ENCODE measurements at regions not wholly inside any gene's neighbourhood (a gene's known extent, or its start where the extent isn't known, plus 50 kb on each side); places are given as distances from the start of the nearest gene placed in this dataset.
A peak's percentile ranks its signal among the peaks of the same experiment; 100 is the strongest.
"Not testable (repeated sequence)": the region's sequence is repeated elsewhere in the genome, so short reads cannot be mapped to it uniquely, and the experiment has no call there.

DNA sequence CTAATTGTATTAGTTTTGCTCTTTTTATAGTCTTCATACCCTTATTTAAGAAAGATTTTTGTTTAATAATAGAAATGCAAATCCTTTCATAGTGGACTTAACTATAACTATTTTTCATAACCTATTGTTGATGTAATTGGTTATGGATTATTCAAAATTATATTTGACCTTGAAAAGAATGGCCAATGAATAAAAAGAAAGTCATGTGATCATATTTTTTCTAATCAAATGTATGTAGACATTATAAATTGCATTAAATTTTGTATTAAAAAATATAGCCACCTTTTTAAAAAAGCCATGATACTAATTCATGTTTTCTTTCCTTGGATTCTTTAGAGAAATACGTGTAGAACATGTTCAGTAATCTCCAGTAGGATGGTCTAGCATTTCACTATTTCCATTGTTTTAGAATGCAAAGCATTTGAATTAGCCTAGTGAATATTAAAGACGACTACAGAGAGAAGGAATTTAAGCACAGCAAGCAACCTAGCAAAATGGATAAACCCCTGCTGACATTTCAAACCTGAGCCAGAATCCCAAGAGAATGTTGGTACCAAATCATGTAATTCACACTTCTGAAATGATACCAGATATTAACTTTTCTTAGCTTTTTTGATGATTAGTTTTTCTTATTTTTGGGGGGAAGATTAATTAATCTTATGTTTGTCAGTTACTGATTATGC, 1297.4 kb upstream of the MIR17HG start:
- no peak for DNase-seq

DNA sequence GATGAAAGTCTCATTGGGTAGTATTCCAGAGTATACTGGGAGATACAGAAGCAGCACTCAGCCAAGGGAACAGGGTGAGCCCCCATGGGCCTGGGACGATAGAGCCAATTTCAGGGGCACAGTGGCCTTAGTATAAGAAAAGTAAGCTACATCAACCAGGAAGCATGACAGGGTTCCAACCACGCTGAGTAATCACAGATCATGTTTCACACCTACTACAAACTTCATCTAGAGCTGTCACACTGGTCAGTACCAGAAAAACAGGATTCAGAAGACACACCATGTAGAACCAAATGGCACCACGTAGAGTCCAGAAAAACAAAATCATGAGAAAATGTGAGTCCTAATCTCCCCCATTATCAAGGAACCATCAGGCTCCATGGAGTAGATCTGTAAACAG, 1292.4 kb upstream of the MIR17HG start:
- no peak for DNase-seq

DNA sequence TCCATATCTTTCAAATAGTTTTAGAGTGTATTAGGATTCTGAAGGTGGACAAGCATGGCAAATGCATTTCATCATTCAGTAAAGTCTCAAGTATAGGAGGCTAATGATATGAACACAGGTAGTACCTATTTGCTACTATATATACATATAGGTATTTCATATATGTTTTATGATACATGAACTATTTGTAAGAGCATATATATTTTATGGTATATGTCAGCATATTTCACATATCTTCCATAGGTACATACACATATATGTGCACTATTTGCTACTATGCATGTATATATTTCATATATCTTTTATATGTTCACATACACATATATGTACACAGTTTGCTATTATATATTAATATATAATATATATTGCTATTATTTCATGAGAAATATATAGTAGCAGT, 1291.7 kb upstream of the MIR17HG start:
- no peak for DNase-seq

- DNase-seq, result not testable (repeated sequence)
Observed at GRCh38 chr13:90064226-90064625, 1283.3 kb upstream of the MIR17HG start.

DNA sequence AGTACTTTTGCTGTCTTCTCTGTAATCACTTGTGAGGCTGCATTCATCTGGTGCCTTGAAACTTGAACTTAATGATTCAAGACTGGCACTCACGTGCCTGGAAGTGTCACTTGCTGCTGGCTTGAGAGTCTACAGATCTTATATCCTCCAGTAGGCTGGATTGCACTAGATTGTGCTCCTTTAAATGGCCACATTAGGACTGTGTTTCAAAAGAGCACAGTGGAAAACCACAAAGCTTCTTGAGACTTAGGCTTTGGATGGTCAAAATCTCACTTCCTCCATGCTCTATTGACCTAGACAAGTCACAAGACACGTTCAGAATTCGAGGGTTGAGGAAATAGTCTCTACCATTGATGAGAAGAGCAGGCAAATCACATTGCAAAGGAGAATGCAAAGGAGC, 1278.8 kb upstream of the MIR17HG start:
- no peak for DNase-seq

DNA sequence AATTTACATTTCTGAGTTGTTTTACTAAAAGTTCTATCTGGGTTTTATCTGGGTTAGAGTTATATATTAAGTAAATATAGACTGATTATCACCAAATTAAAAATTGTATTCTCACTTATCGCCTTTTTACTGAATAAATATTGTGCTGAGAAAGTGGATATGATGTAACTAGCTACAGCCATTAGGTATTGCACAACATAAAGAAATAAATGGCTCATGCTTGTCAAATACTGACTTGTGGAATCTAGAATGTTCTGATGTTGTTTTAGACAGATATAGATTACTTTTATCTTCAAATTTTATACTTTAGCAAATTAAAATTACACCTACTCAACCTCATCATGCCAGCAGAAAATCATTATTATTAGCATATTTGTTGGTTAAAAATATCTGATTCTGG, 1277.1 kb upstream of the MIR17HG start:
- no peak for DNase-seq

DNA sequence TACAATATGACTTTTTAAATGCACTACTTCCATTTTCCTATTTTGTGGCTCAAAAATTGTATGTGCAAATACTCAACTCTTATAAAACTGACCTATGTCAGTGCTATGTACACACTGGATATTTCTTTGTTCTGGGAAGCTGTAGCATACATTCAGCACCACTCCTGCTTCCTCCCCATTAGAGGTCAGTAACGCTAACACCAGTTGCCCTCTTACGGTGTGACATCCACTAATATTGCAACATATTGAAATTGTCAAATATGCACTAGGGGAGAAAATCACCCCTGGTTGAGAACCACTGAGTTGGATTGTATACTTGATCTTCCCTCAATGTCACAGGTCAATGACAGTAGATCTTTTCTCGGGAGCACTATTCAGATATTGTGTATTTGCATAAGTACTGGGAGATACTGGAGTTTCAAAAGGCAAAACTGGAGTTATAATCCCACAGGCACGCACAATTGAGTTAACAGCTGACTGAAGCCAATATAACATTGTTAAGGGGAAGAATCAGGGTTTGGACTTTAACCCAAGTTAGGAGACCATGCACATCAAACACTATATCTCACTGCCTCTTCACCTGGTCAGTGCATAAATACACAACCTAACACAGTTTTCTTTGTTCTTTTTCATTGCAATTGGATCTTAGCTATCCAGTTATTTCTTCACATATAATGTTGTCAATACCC, 1276.5 kb upstream of the MIR17HG start:
- DNase-seq, result no peak

- no peak for DNase-seq
Observed at GRCh38 chr13:90084684-90085290, 1262.7 kb upstream of the MIR17HG start.

DNA sequence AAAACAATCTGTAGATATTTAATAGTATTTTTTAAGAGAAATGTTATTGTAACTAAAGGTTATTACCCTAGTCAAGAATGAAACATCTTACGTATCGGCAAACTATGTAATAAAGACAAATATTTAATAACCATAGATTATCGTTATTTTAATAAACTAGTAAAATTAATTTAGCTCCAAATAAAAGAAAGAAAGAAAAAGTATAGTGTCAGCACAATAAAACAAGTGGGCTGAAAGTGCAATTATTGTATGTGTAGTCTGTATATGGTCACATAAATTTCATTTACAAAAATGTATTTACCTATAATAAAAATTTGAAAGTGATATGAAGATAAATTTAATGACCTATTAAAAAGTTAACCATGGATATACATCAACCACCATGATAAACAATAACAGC, 1258.4 kb upstream of the MIR17HG start:
- DNase-seq, result no peak

DNA sequence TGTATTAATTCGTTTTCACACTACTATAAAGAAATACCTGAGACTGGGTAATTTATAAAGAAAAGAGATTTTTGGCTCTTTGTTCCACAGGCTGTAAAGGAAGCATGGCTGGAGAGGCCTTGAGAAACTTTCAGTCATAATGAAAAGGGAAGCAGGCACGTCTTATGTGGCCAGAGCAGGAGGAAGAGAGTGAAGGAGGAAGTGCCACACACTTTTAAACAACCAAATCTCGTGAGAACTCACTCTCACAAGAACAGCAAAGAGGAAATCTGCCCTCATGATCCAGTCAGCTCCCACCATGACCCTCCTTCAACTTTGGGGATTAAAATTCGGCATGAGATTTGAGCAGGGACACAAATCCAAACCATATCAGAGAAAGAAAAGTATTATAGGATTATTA, 1255.9 kb upstream of the MIR17HG start:
- no peak for DNase-seq

DNA sequence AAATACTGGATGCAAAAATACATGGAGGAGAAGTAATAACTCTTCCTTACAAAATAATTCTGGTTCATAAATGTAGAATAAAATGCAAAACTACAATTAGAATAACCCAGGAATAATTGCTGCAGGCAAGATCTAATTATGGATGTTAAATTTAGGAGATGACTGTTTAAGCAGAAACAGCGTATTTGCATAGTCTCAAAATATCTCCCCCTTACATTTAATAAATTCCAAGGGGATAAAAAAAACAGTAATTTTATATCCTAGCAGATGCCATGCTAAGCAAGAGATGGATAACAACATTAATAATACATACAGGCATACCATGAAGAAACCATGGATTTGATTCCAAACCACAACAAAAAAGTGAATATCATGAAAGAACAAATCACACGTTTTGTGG, 1253.1 kb upstream of the MIR17HG start:
- DNase-seq, result no peak

GRCh38 chr13:90098577-90098976, 1248.9 kb upstream of the MIR17HG start:
- no peak for DNase-seq

- no peak for DNase-seq
Observed at GRCh38 chr13:90099847-90100246, 1247.6 kb upstream of the MIR17HG start.

- DNase-seq, result peak; percentile 57
Observed at GRCh38 chr13:90103099-90103784, 1244.2 kb upstream of the MIR17HG start.

- no peak for DNase-seq
Observed at GRCh38 chr13:90104764-90105163, 1242.7 kb upstream of the MIR17HG start.

- DNase-seq, result no peak
Observed at GRCh38 chr13:90105276-90105675, 1242.2 kb upstream of the MIR17HG start.

DNA sequence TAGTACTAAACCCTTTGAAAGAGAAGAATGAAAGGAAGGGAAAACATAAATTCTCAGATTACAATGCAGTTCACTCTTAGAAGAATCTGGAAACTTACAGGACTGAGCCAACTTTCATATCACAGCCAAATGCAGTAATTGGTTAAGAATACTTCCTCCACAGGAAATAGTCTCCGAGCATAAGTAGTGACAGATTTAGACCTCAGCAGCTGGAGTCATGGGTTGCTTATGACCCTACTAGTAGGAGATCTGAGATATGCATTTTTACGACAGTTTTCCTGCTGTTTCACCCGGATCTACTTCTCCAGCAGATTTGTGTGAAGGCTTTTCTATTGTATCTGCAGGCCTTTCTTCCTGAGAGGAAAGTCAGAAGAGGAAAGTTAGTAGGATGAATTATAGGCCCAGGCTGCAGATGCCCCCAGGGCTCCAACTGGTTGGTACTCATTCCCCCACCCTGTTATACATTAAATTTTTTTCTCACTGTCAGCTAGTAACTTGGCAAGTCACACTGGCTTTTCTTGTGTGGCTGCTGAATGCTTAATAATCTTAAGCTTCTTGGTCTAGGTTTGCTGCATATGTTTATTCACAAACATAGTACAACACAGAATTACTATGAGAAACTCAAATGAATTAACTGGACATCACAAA, 1241.5 kb upstream of the MIR17HG start:
- DNase-seq, result no peak

DNA sequence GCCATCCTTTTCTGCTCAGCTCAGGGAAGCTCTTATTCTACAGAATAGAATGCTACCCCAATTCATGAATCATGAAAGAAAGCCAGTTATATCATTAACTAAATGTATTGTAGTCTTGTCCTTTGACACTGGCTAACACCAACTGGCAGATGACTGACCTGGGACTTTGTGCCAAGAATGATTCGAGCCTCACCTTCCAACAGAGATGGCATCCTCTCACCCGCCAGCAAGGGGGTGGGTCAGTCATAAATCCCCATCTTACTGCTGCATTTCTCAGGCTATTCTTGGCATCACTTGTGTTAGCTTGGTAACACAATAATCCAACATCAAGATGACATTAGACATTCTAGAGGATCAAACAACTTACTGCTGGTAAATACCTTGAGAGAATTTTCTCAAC, 1239.8 kb upstream of the MIR17HG start:
- no peak for DNase-seq

DNA sequence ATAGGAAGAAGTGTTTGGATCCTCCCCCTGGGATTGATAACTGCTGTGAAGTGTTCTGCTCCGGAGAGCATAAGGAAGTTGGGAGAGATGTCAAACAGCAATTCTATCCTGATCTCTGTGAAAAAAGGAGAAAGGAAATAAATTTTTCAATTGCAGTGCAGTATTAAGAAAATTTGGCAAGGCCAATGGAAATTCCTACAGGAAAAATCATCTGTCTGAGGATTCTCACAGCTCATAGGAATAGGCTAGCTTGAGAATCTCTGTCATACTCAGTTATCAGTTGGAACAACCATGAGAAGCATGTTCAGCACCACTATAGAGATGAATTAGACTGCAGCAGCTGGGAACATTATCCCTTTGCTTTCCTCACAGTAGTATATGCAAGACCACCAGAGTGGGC, 1238.9 kb upstream of the MIR17HG start:
- no peak for DNase-seq

GRCh38 chr13:90116121-90116520, 1231.4 kb upstream of the MIR17HG start:
- no peak for DNase-seq

DNA sequence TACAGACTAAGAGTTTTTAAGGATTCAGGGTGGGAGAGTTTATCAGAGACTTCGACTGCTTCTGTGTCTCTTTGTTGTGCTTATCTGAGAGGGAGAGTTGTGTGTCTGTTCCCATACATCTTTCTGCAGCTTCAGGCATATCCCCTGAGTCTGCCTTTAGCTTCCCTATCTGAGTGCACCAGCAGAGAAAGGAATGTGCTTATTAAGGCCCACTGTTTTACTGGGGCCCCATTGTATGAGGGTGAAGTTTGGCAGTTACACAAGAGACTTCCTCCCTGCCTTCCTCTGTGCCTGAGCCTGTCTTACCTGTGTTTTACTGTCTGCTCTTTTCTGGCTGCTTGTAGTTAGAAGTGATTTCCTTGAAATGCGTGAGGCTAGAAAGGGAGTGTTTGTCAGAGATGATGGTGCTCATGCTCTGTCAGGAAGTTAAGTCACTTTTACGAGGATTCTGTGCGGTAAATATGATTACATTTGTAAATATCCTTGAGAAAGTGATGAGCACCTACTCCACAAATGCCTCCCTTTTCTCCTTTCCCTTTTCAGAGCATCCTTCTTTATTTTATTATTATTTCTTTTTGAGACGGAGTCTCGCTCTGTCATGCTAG, 1228.9 kb upstream of the MIR17HG start:
- no peak for DNase-seq

- no peak for DNase-seq
Observed at GRCh38 chr13:90120026-90120425, 1227.5 kb upstream of the MIR17HG start.

DNA sequence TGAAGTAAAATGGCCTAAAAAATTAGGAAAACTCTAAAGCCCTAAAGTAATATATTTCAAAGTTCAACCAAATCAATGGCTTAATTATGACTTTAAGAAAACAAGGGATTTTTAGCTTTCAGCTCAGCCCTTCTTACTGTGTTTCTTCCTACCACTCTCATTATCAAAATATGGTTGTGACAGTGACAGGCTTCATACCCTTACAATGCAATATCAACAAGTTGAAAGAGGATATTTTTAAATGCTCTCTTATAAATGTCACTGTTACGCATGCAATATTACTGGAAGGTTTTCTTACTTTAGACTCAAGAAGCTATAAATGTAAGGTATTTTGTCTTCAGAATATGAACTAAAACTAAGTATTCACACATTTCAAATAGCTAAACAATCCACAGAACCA, 1225.7 kb upstream of the MIR17HG start:
- no peak for DNase-seq

Measured in activated effector memory CD4-positive, alpha-beta T cell treated with anti-CD3 and anti-CD28 coated beads, Interleukin-2, amount 50 U/mL, for 16 hours (primary cell).